Stimulated activated naive CD4-positive, alpha-beta T cell (primary cell): ENCODE measurements at regions not wholly inside any gene's neighbourhood (a gene's known extent, or its start where the extent isn't known, plus 50 kb on each side); places are given as distances from the start of the nearest gene placed in this dataset.
"Not testable (repeated sequence)": the region's sequence is repeated elsewhere in the genome, so short reads cannot be mapped to it uniquely, and the experiment has no call there.

Experiments
- DNase-seq, 6 experiments: peaks; one replicate each; lab custom pipeline; 2025; lab: John Stamatoyannopoulos, UW

- no peak for DNase-seq
Measured at GRCh38 chr9:107836300-107836699, 346.7 kb upstream of the KLF4 start.

- no peak for DNase-seq
Measured at GRCh38 chr9:107833295-107833694, 343.7 kb upstream of the KLF4 start.

DNA sequence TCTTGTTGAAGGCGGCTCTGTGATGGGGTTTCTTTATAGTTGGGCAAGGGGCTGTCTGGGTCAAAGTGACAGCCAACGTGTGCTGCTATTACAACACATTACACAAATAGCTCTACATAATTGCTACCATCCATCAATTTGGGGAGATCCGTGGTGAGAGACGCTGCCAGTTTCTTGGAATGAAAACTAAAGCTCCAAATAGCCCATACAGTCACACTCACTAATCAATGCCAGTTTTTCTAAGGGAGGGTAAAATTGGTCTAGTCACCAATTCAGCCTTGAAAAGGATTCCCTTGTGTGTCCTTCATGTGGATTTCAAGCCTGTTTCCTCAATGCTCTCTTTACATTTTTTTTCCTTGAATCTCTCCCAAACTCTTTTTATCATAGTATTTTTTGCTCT is 343.3 kb upstream of the KLF4 start:
- DNase-seq: no peak

- no peak for DNase-seq
Measured at GRCh38 chr9:107830479-107830878, 340.9 kb upstream of the KLF4 start.

- DNase-seq: no peak
Measured at GRCh38 chr9:107827884-107828283, 338.3 kb upstream of the KLF4 start.

- no peak for DNase-seq
Measured at GRCh38 chr9:107827304-107827703, 337.7 kb upstream of the KLF4 start.

GRCh38 chr9:107826688-107826983 is 337.1 kb upstream of the KLF4 start:
- DNase-seq: not testable (repeated sequence)

- DNase-seq: no peak
Measured at GRCh38 chr9:107824556-107824955, 335.0 kb upstream of the KLF4 start.

- DNase-seq: no peak
Measured at GRCh38 chr9:107819772-107820565, 330.4 kb upstream of the KLF4 start.

- not testable (repeated sequence) for DNase-seq
Measured at GRCh38 chr9:107818503-107818829, 328.9 kb upstream of the KLF4 start.

- not testable (repeated sequence) for DNase-seq
Measured at GRCh38 chr9:107817595-107818502, 328.3 kb upstream of the KLF4 start.

GRCh38 chr9:107816561-107817021 is 327.0 kb upstream of the KLF4 start:
- DNase-seq: no peak

- DNase-seq: no peak
Measured at GRCh38 chr9:107815782-107816560, 326.4 kb upstream of the KLF4 start.

GRCh38 chr9:107813287-107813686 is 323.7 kb upstream of the KLF4 start:
- DNase-seq: no peak

- no peak for DNase-seq
Measured at GRCh38 chr9:107810461-107810961, 320.9 kb upstream of the KLF4 start.

DNA sequence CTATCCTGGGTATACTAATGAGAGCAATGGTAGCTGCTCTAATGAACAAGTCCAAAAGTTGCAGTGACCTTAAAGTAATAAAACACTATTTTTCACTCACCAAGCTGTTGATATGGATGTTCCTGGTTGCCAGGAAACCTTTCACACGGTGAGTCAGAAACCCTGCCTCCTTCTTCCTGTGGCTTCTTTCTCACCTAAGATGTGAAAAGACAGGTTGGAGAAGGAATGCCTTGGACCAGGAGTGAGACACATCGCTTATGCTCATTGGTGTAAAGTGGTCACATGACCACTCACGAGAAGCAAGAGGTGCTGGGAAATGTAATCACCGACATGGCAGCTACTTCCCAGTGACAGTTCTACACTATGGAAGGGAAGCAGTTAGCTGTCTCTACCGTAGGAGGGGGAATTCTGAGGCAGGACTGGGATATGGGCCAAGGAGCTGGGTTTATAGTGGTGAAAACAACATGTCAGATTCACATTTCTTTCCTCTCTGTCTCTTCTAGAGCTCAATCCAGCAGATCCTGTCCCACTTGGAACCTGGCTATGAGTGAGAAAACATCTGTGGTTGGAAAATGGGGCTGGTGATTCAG is 320.4 kb upstream of the KLF4 start:
- no peak for DNase-seq

DNA sequence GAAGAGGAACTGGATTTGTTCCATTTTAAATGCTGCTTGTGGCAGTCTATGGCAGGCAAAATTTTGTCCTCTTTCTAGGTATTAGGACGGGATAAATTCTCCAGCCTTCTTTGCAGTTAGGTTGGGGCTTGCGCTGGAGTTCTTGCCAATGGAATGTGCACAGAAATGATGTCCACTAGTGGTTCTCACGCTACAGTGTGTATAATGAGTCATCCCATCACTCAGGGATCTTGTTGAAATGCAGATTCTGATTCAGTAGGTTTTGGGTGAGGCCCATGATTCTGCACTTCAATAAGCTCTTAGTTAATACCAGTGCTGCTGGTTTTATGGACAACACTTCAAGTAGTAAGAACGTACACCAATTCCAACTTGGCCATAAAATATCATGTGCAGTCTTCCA is 317.6 kb upstream of the KLF4 start:
- DNase-seq: no peak

GRCh38 chr9:107805201-107805600 is 315.6 kb upstream of the KLF4 start:
- DNase-seq: no peak

DNA sequence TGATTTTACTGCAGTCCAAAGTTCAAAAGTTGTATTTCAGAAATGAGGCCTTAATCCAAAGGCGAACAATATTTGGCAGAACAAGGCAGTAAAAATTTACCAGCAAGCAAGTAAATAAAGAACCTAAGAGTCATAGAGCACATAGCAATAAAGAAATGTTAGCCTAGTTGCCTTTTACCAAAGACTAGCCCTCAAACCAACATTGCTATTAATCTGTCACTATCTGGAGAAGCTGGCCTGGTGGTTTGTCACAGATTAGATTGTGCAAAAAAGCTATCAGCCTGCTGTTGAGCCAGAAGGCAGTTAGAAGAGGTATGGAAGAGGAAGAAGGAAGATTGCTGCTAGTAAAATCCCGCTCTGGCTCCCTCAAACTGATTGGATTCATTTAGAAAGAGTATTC is 304.7 kb upstream of the KLF4 start:
- DNase-seq: no peak

GRCh38 chr9:107793541-107793940 is 304.0 kb upstream of the KLF4 start:
- no peak for DNase-seq

DNA sequence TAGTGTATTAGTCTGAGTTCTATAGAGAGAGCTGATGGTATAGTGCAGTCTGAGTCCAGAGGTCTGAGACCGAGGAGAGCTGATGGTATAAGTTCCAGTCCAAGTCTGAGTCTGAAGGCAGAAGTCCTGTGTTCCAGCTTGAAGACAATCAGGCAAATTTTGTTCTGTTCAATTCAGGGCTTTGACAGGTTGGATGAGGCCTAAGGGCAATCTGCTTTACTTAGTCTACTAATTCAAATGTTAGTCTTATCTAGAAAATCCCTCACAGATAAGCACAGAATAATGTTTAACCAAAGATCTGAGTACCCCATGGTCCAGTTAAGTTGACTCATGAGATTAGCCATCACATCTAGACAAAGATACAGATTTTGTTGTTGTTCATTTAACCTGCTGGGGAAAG is 303.0 kb upstream of the KLF4 start:
- no peak for DNase-seq

DNA sequence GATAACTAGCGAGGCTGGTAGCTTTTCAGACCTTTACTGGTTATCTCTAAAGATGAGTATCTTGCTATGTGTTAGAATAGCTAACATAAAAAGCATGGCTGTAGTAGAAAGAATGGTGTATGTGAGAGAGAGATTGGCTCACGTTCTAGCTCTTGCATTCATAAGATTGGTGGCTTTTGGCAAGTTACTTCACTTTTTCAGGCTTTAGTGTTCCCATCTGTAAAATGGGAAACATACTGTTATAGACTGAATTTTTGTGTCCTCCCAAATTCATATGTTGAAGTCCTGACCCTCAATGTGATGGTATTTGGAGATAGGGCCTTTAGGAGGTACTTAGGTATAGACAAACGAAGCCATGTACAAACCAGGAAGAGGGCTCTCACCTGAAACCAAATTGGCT is 302.4 kb upstream of the KLF4 start:
- DNase-seq: no peak
